SK-N-SH treated with all-trans-retinoic acid at 6 μM for 48 hours (cell line): ENCODE measurements at regions not wholly inside any gene's neighbourhood (a gene's known extent, or its start where the extent isn't known, plus 50 kb on each side); places are given as distances from the start of the nearest gene placed in this dataset.

Experiments
- ATAC-seq: fragments of 200-7000 bp; cut with Tn5 transposase; 3 replicates; pipeline ENCODE4 v1.9.1; 2020; ENCODE audit warnings: mild to moderate bottlenecking, moderate library complexity
- ARNTL ChIP-seq: fragments of 450-650 bp; formaldehyde crosslinking; IDR thresholded peaks from 2 replicates; pipeline ENCODE4 v1.5.0; 2020; ENCODE audit warnings: low read depth, mild to moderate bottlenecking, moderate library complexity, borderline replicate concordance
- BACH2 ChIP-seq: fragments of 250-450 bp; sonication (Bioruptor Pico); IDR thresholded peaks from 2 replicates; pipeline ENCODE4 v1.9.0; 2021; ENCODE audit warnings: mild to moderate bottlenecking, borderline replicate concordance
- CSDC2 ChIP-seq: fragments of 250-450 bp; sonication (Bioruptor Pico); IDR thresholded peaks from 2 replicates; pipeline ENCODE4 v1.5.0; 2020; ENCODE audit warnings: mild to moderate bottlenecking, moderate library complexity
- ESRRG ChIP-seq: fragments of 250-450 bp; sonication (Bioruptor Pico); IDR thresholded peaks from 2 replicates; pipeline ENCODE4 v1.6.1; 2021; ENCODE audit warnings: mild to moderate bottlenecking
- GLIS3 ChIP-seq: fragments of 250-450 bp; sonication (Bioruptor Pico); IDR thresholded peaks from 2 replicates; pipeline ENCODE4 v1.5.0; 2020; ENCODE audit warnings: mild to moderate bottlenecking, moderate library complexity
- ISL1 ChIP-seq: fragments of 250-450 bp; sonication (Bioruptor Pico); IDR thresholded peaks from 2 replicates; pipeline ENCODE4 v2.1.2; 2022; ENCODE audit warnings: mild to moderate bottlenecking, moderate library complexity
- OSR1 ChIP-seq: fragments of 250-450 bp; sonication (Bioruptor Pico); IDR thresholded peaks from 2 replicates; pipeline ENCODE4 v1.8.0; 2022; ENCODE audit warnings: moderate library complexity, mild to moderate bottlenecking, inconsistent platforms
- PPARA ChIP-seq: fragments of 250-450 bp; sonication (Bioruptor Pico); IDR thresholded peaks from 2 replicates; pipeline ENCODE4 v1.5.0; 2020; ENCODE audit warnings: mild to moderate bottlenecking, borderline replicate concordance
- RARB ChIP-seq: fragments of 250-450 bp; sonication (Bioruptor Pico); IDR thresholded peaks from 2 replicates; pipeline ENCODE4 v1.8.0; 2021; ENCODE audit warnings: mild to moderate bottlenecking, moderate library complexity
- SNAI2 ChIP-seq: fragments of 250-450 bp; sonication (Bioruptor Pico); IDR thresholded peaks from 2 replicates; pipeline ENCODE4 v1.5.0; 2020; ENCODE audit warnings: mild to moderate bottlenecking, moderate library complexity
- TCF4 ChIP-seq: fragments of 250-450 bp; sonication (Bioruptor Pico); IDR thresholded peaks from 2 replicates; pipeline ENCODE4 v1.8.0; 2021; ENCODE audit warnings: mild to moderate bottlenecking, moderate library complexity, borderline replicate concordance
- TOX ChIP-seq: fragments of 250-450 bp; sonication (Bioruptor Pico); IDR thresholded peaks from 2 replicates; pipeline ENCODE4 v1.8.0; 2021; ENCODE audit warnings: mild to moderate bottlenecking, moderate library complexity, borderline replicate concordance
- ZFP3 ChIP-seq: fragments of 250-450 bp; sonication (Bioruptor Pico); IDR thresholded peaks from 2 replicates; pipeline ENCODE4 v1.5.0; 2020; ENCODE audit warnings: mild to moderate bottlenecking, moderate library complexity
- ZNF565 ChIP-seq: fragments of 450-650 bp; formaldehyde crosslinking; conservative IDR thresholded peaks from 2 replicates; pipeline ENCODE4 v1.5.0; 2020; ENCODE audit warnings: low read depth, mild to moderate bottlenecking, moderate library complexity
- ZNF70 ChIP-seq: fragments of 450-650 bp; formaldehyde crosslinking; IDR thresholded peaks from 2 replicates; pipeline ENCODE4 v1.5.0; 2020; ENCODE audit warnings: mild to moderate bottlenecking, moderate library complexity
- ZNF8 ChIP-seq: fragments of 450-650 bp; formaldehyde crosslinking; IDR thresholded peaks from 2 replicates; pipeline ENCODE4 v1.5.0; 2020; ENCODE audit warnings: mild to moderate bottlenecking, moderate library complexity
- TF ChIP-seq, protein P1 (sequence below): fragments of 250-450 bp; sonication (Bioruptor Pico); IDR thresholded peaks from 2 replicates; pipeline ENCODE4 v1.5.1; 2021; ENCODE audit warnings: mild to moderate bottlenecking, moderate library complexity
- TF ChIP-seq, protein P2 (sequence below): fragments of 250-450 bp; sonication (Bioruptor Pico); IDR thresholded peaks from 2 replicates; pipeline ENCODE4 v1.8.0; 2021; ENCODE audit warnings: low read depth, mild to moderate bottlenecking, moderate library complexity, borderline replicate concordance
- TF ChIP-seq, protein P3 (sequence below): fragments of 250-450 bp; sonication (Bioruptor Pico); IDR thresholded peaks from 2 replicates; pipeline ENCODE4 v1.8.0; 2020; ENCODE audit warnings: mild to moderate bottlenecking, moderate library complexity, borderline replicate concordance
- TF ChIP-seq, protein P4 (sequence below): fragments of 250-450 bp; sonication (Bioruptor Pico); IDR thresholded peaks from 2 replicates; pipeline ENCODE4 v1.5.1; 2020; ENCODE audit warnings: low read depth, mild to moderate bottlenecking, moderate library complexity
- TF ChIP-seq, protein P5 (sequence below): fragments of 250-450 bp; sonication (Bioruptor Pico); IDR thresholded peaks from 2 replicates; pipeline ENCODE4 v1.5.0; 2020; ENCODE audit warnings: mild to moderate bottlenecking, moderate library complexity

DNA sequence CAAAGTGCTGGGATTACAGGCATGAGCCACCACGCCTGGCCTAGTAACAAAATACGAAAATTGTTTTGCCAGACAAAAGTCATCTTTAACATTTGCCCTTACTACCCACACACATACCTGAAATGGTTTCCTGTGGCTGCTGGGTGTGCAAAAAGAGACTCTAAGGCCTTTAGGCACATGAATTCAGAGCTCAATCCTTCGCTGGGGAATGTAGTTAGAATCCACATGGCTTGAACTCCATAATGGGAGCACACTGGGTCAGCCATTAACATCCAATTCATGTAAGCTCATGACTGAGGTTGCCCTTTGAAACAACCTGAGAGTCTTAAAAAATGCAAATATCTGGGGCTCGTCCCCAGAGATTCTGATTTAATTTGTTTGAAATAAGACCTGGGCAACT, 87.8 kb downstream of the HPGD start (continued):
- TF ChIP-seq, protein P1, sequence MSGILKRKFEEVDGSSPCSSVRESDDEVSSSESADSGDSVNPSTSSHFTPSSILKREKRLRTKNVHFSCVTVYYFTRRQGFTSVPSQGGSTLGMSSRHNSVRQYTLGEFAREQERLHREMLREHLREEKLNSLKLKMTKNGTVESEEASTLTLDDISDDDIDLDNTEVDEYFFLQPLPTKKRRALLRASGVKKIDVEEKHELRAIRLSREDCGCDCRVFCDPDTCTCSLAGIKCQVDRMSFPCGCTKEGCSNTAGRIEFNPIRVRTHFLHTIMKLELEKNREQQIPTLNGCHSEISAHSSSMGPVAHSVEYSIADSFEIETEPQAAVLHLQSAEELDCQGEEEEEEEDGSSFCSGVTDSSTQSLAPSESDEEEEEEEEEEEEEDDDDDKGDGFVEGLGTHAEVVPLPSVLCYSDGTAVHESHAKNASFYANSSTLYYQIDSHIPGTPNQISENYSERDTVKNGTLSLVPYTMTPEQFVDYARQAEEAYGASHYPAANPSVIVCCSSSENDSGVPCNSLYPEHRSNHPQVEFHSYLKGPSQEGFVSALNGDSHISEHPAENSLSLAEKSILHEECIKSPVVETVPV (CRISPR knock-in tag): no peak
- TF ChIP-seq SNAI2 (CRISPR knock-in tag): no peak
- TF ChIP-seq TCF4: no peak
- no peak for TF ChIP-seq ZNF70 (CRISPR knock-in tag)
- no peak for TF ChIP-seq ZFP3
- TF ChIP-seq, protein P2, sequence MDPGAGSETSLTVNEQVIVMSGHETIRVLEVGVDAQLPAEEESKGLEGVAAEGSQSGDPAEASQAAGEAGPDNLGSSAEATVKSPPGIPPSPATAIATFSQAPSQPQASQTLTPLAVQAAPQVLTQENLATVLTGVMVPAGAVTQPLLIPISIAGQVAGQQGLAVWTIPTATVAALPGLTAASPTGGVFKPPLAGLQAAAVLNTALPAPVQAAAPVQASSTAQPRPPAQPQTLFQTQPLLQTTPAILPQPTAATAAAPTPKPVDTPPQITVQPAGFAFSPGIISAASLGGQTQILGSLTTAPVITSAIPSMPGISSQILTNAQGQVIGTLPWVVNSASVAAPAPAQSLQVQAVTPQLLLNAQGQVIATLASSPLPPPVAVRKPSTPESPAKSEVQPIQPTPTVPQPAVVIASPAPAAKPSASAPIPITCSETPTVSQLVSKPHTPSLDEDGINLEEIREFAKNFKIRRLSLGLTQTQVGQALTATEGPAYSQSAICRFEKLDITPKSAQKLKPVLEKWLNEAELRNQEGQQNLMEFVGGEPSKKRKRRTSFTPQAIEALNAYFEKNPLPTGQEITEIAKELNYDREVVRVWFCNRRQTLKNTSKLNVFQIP (CRISPR knock-in tag): no peak

DNA sequence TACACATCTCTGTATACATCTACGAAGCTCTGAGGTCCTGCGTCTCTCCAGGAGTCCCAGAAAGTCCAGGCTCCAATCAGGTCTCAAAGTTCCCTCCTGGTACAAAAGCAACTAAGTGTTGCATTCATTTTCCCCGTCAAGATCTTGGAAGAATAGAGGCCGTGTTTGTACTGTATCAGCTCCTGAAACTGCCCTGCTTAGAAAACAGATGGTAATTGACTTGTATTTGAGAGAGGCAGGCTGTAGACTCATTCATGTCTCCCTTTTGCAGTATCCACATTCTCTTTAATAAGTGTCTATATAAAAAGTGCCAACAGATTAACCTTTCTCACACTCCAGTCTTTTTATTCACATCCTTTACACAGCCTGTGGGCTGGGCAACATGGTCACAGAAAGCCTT, 91.7 kb downstream of the HPGD start:
- no peak for ATAC-seq

DNA sequence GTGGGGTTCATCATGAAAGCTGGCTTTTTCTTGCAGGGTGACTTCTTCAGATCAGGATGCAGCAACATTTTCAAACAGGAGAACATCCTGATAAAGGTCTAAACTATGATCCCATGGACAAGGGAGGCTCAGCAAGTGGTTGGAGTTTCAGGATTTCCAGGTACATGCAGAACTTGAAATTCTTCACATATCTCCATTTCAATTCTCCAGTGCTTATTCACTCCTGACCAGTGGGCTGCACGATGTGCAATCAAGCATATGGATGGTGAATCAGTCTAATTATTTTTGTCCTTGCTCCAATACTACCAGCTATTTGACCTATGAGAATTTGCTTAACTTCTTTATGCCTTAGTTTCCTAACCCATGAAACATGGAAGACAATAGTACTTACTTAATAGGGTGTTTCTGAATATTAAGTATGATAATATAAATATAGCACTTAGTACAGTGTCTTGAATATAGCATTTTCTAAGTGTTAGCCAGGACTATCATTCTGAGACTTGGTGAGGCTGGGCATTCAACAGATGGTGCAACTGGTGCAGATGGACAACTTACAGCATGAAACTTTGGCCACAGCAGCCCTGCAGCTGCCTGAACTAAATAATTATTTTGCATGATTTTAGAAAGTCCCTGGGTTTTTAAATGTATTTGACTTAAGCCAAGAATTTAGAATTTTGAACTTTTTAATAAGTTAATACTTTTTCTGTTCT, 92.4 kb downstream of the HPGD start:
- TF ChIP-seq CSDC2: no peak
- no peak for ATAC-seq

More for the DNA sequence above, 91.7 kb downstream of the HPGD start:
- no peak for TF ChIP-seq ZNF8
- no peak for TF ChIP-seq SNAI2 (CRISPR knock-in tag)
- no peak for TF ChIP-seq GLIS3 (CRISPR knock-in tag)
- TF ChIP-seq ESRRG: no peak
- TF ChIP-seq, protein P2 (CRISPR knock-in tag): no peak
- no peak for TF ChIP-seq ZNF70 (CRISPR knock-in tag)
- TF ChIP-seq ARNTL (CRISPR knock-in tag): no peak
- no peak for TF ChIP-seq TCF4
- no peak for TF ChIP-seq RARB (CRISPR knock-in tag)
- TF ChIP-seq TOX: no peak
- TF ChIP-seq OSR1 (CRISPR knock-in tag): no peak

DNA sequence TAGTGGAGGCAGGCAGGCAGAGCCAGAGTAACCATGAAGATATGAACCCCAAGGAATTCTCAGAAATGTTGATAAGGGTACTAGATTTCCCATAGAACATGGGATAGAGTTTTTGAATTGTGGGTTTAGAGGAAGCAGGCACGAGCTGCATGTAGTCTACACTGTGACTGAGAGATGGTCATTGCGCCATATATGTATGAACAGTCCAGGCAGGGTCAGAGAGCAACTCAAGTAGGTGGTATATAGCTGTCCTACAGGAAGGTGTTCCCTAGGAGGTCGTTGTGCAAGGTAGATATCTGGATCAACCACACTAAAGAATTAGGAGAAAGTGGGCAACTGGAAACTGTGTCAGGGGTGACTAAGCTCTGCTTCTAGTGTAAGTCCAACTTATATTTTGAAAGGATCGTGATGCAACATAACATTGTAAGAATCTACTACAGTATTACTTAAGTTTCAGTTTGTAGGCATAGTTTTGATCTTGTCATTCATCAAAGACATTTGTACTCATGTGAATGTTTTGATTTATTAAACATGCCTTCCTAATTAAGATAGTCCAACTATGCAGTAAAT, 94.6 kb downstream of the HPGD start:
- no peak for TF ChIP-seq ESRRG
- no peak for ATAC-seq

DNA sequence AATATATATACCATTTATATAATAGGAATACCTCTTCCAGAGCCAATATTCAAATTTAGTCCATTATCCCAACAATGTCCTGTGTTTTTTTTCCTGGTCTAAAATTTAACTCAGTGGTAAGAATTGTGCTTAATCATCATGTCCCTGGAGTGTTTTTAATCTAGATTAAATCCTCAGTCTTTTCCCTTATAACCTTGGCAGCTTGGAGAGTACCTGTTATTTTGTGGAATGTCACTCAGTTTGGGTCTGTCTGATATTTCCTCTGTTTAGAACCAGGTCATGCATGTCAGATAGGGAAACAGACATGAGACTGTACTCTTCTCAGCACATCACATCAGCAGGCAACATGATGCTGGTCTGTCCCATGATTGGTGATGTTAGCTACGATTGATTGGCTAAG, 96.6 kb downstream of the HPGD start:
- no peak for TF ChIP-seq ARNTL (CRISPR knock-in tag)
- no peak for TF ChIP-seq BACH2 (CRISPR knock-in tag)
- TF ChIP-seq, protein P3, sequence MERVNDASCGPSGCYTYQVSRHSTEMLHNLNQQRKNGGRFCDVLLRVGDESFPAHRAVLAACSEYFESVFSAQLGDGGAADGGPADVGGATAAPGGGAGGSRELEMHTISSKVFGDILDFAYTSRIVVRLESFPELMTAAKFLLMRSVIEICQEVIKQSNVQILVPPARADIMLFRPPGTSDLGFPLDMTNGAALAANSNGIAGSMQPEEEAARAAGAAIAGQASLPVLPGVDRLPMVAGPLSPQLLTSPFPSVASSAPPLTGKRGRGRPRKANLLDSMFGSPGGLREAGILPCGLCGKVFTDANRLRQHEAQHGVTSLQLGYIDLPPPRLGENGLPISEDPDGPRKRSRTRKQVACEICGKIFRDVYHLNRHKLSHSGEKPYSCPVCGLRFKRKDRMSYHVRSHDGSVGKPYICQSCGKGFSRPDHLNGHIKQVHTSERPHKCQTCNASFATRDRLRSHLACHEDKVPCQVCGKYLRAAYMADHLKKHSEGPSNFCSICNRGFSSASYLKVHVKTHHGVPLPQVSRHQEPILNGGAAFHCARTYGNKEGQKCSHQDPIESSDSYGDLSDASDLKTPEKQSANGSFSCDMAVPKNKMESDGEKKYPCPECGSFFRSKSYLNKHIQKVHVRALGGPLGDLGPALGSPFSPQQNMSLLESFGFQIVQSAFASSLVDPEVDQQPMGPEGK (CRISPR knock-in tag): no peak

DNA sequence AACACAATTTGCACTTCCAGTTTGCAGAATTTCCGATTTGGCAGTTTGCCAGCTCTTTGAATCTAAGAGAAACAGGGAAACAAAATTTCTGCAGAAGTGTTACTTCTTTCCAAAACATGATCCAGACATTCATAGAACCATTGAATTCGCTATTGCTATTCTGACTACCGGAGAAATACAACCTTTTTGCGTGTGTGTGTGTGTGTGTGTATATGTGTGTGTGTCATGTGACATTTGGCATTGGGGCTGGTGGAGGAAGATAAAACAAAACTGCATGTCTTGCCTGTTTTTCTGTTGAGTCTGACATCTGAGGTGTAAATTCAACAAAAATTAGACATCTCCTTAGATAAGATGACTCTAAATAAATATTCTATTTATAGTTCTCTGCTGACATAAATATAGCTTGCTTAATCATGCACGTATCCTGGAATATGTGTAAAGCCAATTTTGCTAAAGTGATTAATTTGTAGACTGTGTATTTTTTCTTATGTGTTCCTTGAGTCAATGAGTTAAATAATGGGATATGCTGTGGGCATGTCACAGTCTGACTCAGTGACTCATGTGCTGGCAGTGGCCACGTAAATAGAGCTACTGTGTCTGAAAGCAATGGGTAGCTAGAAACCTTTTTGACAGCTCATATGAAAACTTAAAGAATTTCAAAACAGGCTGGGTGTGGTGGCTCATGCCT, 98.9 kb downstream of the HPGD start:
- no peak for ATAC-seq
- TF ChIP-seq, protein P4, sequence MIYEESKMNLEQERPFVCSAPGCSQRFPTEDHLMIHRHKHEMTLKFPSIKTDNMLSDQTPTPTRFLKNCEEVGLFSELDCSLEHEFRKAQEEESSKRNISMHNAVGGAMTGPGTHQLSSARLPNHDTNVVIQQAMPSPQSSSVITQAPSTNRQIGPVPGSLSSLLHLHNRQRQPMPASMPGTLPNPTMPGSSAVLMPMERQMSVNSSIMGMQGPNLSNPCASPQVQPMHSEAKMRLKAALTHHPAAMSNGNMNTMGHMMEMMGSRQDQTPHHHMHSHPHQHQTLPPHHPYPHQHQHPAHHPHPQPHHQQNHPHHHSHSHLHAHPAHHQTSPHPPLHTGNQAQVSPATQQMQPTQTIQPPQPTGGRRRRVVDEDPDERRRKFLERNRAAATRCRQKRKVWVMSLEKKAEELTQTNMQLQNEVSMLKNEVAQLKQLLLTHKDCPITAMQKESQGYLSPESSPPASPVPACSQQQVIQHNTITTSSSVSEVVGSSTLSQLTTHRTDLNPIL: no peak
- TF ChIP-seq TOX (no peak), PPARA (CRISPR knock-in tag) (no peak), CSDC2 (no peak), ZNF565 (CRISPR knock-in tag) (no peak), OSR1 (CRISPR knock-in tag) (no peak), SNAI2 (CRISPR knock-in tag) (no peak), ISL1 (CRISPR knock-in tag) (no peak)
- TF ChIP-seq, protein P5, sequence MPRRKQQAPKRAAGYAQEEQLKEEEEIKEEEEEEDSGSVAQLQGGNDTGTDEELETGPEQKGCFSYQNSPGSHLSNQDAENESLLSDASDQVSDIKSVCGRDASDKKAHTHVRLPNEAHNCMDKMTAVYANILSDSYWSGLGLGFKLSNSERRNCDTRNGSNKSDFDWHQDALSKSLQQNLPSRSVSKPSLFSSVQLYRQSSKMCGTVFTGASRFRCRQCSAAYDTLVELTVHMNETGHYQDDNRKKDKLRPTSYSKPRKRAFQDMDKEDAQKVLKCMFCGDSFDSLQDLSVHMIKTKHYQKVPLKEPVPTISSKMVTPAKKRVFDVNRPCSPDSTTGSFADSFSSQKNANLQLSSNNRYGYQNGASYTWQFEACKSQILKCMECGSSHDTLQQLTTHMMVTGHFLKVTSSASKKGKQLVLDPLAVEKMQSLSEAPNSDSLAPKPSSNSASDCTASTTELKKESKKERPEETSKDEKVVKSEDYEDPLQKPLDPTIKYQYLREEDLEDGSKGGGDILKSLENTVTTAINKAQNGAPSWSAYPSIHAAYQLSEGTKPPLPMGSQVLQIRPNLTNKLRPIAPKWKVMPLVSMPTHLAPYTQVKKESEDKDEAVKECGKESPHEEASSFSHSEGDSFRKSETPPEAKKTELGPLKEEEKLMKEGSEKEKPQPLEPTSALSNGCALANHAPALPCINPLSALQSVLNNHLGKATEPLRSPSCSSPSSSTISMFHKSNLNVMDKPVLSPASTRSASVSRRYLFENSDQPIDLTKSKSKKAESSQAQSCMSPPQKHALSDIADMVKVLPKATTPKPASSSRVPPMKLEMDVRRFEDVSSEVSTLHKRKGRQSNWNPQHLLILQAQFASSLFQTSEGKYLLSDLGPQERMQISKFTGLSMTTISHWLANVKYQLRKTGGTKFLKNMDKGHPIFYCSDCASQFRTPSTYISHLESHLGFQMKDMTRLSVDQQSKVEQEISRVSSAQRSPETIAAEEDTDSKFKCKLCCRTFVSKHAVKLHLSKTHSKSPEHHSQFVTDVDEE (CRISPR knock-in tag): no peak

More for the DNA sequence above, 96.6 kb downstream of the HPGD start:
- ATAC-seq: no peak
